Tibial nerve (tissue), 4 donors: ENCODE measurements at regions not wholly inside any gene's neighbourhood (a gene's known extent, or its start where the extent isn't known, plus 50 kb on each side); places are given as distances from the start of the nearest gene placed in this dataset.

Source experiments
- DNase-seq, 2 donors: peaks; one replicate each; pipeline ENCODE4 v3.0.0-alpha.2; 2019; ENCODE audit warnings: low spot score in 2 of 2
- H3K27ac ChIP-seq, 4 donors: fragments of 200-600 bp; sonication (generic) in 3 of 4; one replicate each; pipeline ENCODE4 v1.5.1; 2017 to 2019; ENCODE audit warnings: mild to moderate bottlenecking in 1 of 4
- H3K27me3 ChIP-seq, 2 donors: fragments of 200-600 bp; sonication (generic) in 1 of 2; one replicate each; pipeline versions ENCODE4 v1.5.1 to v1.6.0; 2017 to 2019
- H3K36me3 ChIP-seq, 3 donors: fragments of 200-600 bp; sonication (generic); one replicate each; pipeline ENCODE4 v1.5.1; 2018 to 2019
- H3K4me1 ChIP-seq, 4 donors: fragments of 200-600 bp; sonication (generic) in 3 of 4; one replicate each; pipeline ENCODE4 v1.5.1; 2017 to 2019
- H3K4me3 ChIP-seq, 4 donors: fragments of 200-600 bp; sonication (generic) in 3 of 4; one replicate each; pipeline ENCODE4 v1.5.1; 2017 to 2019; ENCODE audit warnings: mild to moderate bottlenecking in 1 of 4, moderate library complexity in 1 of 4
- H3K9me3 ChIP-seq, 4 donors: fragments of 200-600 bp; sonication (generic) in 3 of 4; one replicate each; pipeline ENCODE4 v1.5.1; 2017 to 2019
- CTCF ChIP-seq, 5 experiments: fragments of 200-600 bp in 3 of 5; fragments of 450-650 bp in 2 of 5; sonication (generic) in 3 of 5; IDR thresholded peaks; one replicate each; pipeline ENCODE4 v1.5.1; 2016 to 2019; ENCODE audit warnings: antibody characterized with exemption in 5 of 5, mild to moderate bottlenecking in 3 of 5, moderate library complexity in 2 of 5
- EP300 ChIP-seq, 2 donors: sonication (generic); formaldehyde crosslinking; IDR thresholded peaks; one replicate each; pipeline ENCODE4 v1.6.1; 2017; ENCODE audit warnings: antibody characterized with exemption in 2 of 2, mild to moderate bottlenecking in 1 of 2
- POLR2A ChIP-seq, 2 donors: fragments of 450-650 bp; IDR thresholded peaks; one replicate each; pipeline ENCODE4 v1.6.1; 2017; ENCODE audit warnings: antibody characterized with exemption in 2 of 2, mild to moderate bottlenecking in 2 of 2, moderate library complexity in 2 of 2
- WGBS, 2 donors: methylation state at CpG; one replicate each; pipeline ENCODE4 v1.1.5; 2018; 5-methylcytosine and 5-hydroxymethylcytosine counted together

DNA sequence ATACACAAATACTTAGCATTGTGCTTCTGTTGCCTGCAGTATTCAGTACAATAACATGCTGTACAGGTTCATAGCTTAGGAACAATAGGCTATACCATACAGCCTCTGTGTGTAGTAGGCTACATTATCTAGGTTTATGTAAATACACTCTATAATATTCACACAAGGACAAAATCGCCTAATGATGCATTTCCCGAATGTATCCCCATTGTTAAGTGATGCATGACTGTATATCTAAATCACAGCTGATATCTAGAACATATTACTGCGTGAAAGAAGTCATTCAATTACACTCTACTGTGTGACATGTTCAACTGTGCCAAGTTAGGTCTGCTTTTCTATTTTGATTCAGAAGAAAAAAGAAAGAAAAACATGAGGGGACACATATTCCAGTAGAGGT lies 633.5 kb downstream of the RFPL4B start:
- TF ChIP-seq EP300 (IDR thresholded peaks at IDR 0.05), result no peak
- no peak for TF ChIP-seq POLR2A (IDR thresholded peaks at IDR 0.05)
- no peak for TF ChIP-seq CTCF (IDR thresholded peaks at IDR 0.05)
- WGBS, 2 donors, result 77 to 88% methylated on average over 3 of the region's 3 CpGs
- H3K27ac ChIP-seq, result no peak overlapping the region
- H3K4me3 ChIP-seq, result no peak overlapping the region
- DNase-seq, result no peak
- H3K27me3 ChIP-seq, result no peaks in the 10 kb centered on the region
- no peaks in the 10 kb centered on the region for H3K9me3 ChIP-seq
- H3K36me3 ChIP-seq, result no peaks in the 10 kb centered on the region
- H3K4me1 ChIP-seq, result peaks cover 0 to 14% (median 5%) of the 10 kb centered on the region in 4 donors

DNA sequence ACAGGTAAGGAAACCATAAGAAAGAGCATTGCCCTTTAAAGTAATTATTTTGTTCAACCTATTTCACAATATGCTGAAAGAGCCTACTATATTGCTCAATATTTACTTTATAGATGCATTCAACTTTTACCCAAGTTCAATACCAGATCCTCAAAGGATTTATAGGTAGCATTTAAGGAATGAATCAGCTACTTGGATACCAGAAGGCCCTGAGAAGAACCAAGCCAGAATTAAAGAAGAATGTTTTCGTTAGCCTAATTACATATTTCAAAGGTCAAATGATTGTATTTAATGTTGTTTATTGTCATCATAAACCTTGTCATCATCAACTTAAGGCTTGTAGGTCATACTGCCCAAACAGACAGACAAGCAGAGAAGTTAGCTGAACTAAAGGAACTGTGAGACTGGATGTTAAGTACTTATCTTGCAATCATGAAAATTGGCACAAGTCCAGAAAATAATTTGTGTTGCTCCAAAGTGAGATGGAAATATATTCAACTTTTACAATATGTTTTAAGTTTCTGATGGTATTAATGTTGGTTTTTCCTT lies 636.7 kb downstream of the RFPL4B start:
- no peak overlapping the region for H3K4me3 ChIP-seq
- H3K9me3 ChIP-seq, result no peaks in the 10 kb centered on the region
- DNase-seq, result no peak
- no peaks in the 10 kb centered on the region for H3K36me3 ChIP-seq
- TF ChIP-seq EP300 (IDR thresholded peaks at IDR 0.05), result no peak
- no peak for TF ChIP-seq POLR2A (IDR thresholded peaks at IDR 0.05)
- TF ChIP-seq CTCF (IDR thresholded peaks at IDR 0.05), result no peak
- H3K27ac ChIP-seq, result no peak overlapping the region
- 79 to 87% methylated on average over 1 of the region's 1 CpG for WGBS, 2 donors
- H3K4me1 ChIP-seq, result peaks cover 0 to 14% (median 5%) of the 10 kb centered on the region in 4 donors
- H3K27me3 ChIP-seq, result no peaks in the 10 kb centered on the region

DNA sequence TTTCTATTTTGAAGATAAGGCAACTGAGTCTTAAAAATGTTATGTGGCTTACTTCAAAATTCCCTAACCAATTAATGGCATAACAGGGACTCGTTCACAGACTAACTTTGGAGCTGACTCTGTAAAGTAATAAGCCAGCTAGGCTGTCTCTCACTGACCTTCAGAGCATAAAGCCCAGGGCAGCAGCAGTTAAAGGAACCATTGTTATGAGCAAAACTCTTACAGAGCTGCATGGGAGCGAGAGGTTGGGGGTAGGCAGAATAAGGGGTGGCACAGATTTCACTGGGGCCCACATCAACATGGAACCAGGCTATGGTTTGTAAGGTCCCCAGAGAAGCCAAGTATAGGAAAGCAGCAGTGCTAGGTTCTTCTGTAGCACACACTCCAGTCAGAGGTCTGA lies 637.8 kb downstream of the RFPL4B start:
- Histone ChIP-seq H3K9me3 (no peaks in the 10 kb centered on the region), H3K27ac (no peak overlapping the region), H3K4me3 (no peak overlapping the region), H3K27me3 (no peaks in the 10 kb centered on the region), H3K36me3 (no peaks in the 10 kb centered on the region), H3K4me1 (peaks cover 0 to 7% (median 3%) of the 10 kb centered on the region in 4 donors)
- 48 to 66% methylated on average over 2 of the region's 2 CpGs for WGBS, 2 donors
- DNase-seq, result no peak
- no peak for TF ChIP-seq POLR2A (IDR thresholded peaks at IDR 0.05)

DNA sequence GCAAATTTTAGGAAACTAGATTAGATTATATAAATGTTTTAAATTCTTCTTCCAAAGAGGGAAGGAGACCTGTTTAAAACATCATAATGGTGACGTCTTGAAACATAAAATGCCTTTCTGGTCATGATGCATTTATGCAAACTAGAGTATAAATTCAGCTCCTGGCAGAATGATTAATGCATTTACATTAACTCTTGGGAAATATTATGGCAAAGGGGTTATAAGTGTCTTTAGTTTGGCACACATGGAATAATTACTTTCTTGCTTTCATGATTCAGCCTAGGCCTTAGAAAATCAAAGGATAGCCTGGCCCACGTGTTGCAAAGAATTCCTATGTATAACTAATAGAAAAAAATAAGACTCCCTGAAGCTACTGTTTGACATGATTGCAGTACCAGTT lies 639.2 kb downstream of the RFPL4B start:
- no peak overlapping the region for H3K4me3 ChIP-seq
- TF ChIP-seq POLR2A (IDR thresholded peaks at IDR 0.05) (no peak), EP300 (IDR thresholded peaks at IDR 0.05) (no peak)
- 60 to 61% methylated on average over 2 of the region's 2 CpGs for WGBS, 2 donors
- H3K27me3 ChIP-seq, result no peaks in the 10 kb centered on the region
- DNase-seq, result no peak
- no peaks in the 10 kb centered on the region for H3K9me3 ChIP-seq
- no peak overlapping the region for H3K27ac ChIP-seq
- H3K36me3 ChIP-seq, result no peaks in the 10 kb centered on the region
- H3K4me1 ChIP-seq, result no peaks in the 10 kb centered on the region

GRCh38 chr6:112988748-112989147 lies 641.6 kb downstream of the RFPL4B start:
- H3K9me3 ChIP-seq, result no peaks in the 10 kb centered on the region
- H3K36me3 ChIP-seq, result no peaks in the 10 kb centered on the region
- H3K27ac ChIP-seq, result no peak overlapping the region
- no peak for DNase-seq
- TF ChIP-seq CTCF (IDR thresholded peaks at IDR 0.05) (no peak), EP300 (IDR thresholded peaks at IDR 0.05) (no peak), POLR2A (IDR thresholded peaks at IDR 0.05) (no peak)
- 94 to 97% methylated on average over 1 of the region's 1 CpG for WGBS, 2 donors
- no peaks in the 10 kb centered on the region for H3K27me3 ChIP-seq
- H3K4me3 ChIP-seq, result no peak overlapping the region
- H3K4me1 ChIP-seq, result no peaks in the 10 kb centered on the region

- no peak for DNase-seq
- Histone ChIP-seq H3K4me3 (no peak overlapping the region), H3K27ac (no peak overlapping the region), H3K4me1 (no peaks in the 10 kb centered on the region), H3K27me3 (no peaks in the 10 kb centered on the region), H3K9me3 (no peaks in the 10 kb centered on the region), H3K36me3 (no peaks in the 10 kb centered on the region)
- TF ChIP-seq POLR2A (IDR thresholded peaks at IDR 0.05), result no peak
- no peak for TF ChIP-seq EP300 (IDR thresholded peaks at IDR 0.05)
- TF ChIP-seq CTCF (IDR thresholded peaks at IDR 0.05), result no peak
Observed at GRCh38 chr6:112990971-112991370, 643.8 kb downstream of the RFPL4B start.
